Peyer's patch (tissue), 4 donors: ENCODE measurements at regions not wholly inside any gene's neighbourhood (a gene's known extent, or its start where the extent isn't known, plus 50 kb on each side); places are given as distances from the start of the nearest gene placed in this dataset.
"Not testable (repeated sequence)": the region's sequence is repeated elsewhere in the genome, so short reads cannot be mapped to it uniquely, and the experiment has no call there.

Source experiments
- DNase-seq, 3 donors: peaks; one replicate each; pipeline ENCODE4 v3.0.0-alpha.2; 2017 to 2019
- H3K27ac ChIP-seq, 4 donors: fragments of 200-600 bp; sonication (generic); one replicate each; pipeline ENCODE4 v1.5.1; 2016 to 2019
- H3K27me3 ChIP-seq, 2 donors: fragments of 200-600 bp; sonication (generic); one replicate each; pipeline ENCODE4 v1.5.1; 2019
- H3K36me3 ChIP-seq, 3 donors: fragments of 200-600 bp; sonication (generic); one replicate each; pipeline ENCODE4 v1.5.1; 2016 to 2019
- H3K4me1 ChIP-seq, 4 donors: fragments of 200-600 bp; sonication (generic); one replicate each; pipeline ENCODE4 v1.5.1; 2016 to 2019
- H3K4me3 ChIP-seq, 4 donors: fragments of 200-600 bp; sonication (generic); 1 replicate in 3 of 4; 2 replicates in 1 of 4; pipeline ENCODE4 v1.5.1; 2016 to 2019; ENCODE audit warnings: mild to moderate bottlenecking in 1 of 4
- H3K9me3 ChIP-seq, 4 donors: fragments of 200-600 bp; sonication (generic); one replicate each; pipeline ENCODE4 v1.5.1; 2016 to 2019; ENCODE audit warnings: mild to moderate bottlenecking in 1 of 4
- POLR2A ChIP-seq, 2 donors: fragments of 450-650 bp; IDR thresholded peaks; one replicate each; pipeline ENCODE4 v1.5.1; 2017; ENCODE audit warnings: antibody characterized with exemption in 2 of 2, mild to moderate bottlenecking in 2 of 2, moderate library complexity in 2 of 2
- TF ChIP-seq, protein P1 (sequence below), 6 experiments: fragments of 450-650 bp in 4 of 6; fragments of 200-600 bp in 2 of 6; sonication (generic) in 1 of 6; IDR thresholded peaks; one replicate each; pipeline ENCODE4 v1.5.1; 2017 to 2019; ENCODE audit warnings: antibody characterized with exemption in 6 of 6, mild to moderate bottlenecking in 3 of 6, moderate library complexity in 1 of 6

DNA sequence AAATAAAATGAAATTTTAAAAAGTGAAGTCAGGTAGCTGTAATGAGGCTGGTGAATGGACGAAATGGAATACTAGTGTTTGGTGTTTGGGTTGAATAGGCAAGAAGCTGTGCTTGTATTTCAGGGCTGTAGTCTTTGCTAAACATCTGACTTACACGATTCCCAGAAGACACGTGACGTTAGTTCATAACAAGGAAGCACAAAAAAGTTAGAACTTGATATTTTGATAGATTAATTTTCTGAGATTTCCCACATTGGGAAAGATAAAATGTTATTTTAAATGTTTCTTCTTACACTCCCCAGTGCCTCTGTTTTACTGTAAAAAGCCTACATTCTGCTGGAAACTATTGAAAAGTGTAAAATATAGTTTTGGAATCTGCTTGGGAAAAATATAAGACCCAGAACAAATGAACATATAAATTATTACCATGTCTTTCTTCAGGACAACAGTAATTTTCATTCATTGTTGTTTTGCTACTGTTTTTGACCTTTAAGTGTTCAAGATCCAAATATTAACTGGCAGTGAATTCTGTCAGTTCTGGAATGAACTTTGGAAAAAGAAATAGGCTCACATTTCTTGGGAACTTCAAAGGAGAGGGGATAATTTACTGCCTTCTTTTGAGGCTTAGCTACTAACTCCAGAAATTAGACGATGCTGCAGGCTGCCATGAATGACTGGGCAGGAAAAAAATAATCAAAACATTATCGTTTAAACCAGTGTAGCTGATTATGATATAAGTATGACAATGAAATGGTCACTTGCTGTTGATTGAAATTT is 241.3 kb downstream of the SLITRK6 start:
- Histone ChIP-seq H3K27me3 (no peaks in the 10 kb centered on the region), H3K27ac (no peak overlapping the region), H3K9me3 (no peaks in the 10 kb centered on the region), H3K4me1 (no peaks in the 10 kb centered on the region), H3K36me3 (no peaks in the 10 kb centered on the region), H3K4me3 (no peak overlapping the region)
- DNase-seq, result no peak
- TF ChIP-seq POLR2A (IDR thresholded peaks at IDR 0.05), result no peak
- TF ChIP-seq, protein P1, sequence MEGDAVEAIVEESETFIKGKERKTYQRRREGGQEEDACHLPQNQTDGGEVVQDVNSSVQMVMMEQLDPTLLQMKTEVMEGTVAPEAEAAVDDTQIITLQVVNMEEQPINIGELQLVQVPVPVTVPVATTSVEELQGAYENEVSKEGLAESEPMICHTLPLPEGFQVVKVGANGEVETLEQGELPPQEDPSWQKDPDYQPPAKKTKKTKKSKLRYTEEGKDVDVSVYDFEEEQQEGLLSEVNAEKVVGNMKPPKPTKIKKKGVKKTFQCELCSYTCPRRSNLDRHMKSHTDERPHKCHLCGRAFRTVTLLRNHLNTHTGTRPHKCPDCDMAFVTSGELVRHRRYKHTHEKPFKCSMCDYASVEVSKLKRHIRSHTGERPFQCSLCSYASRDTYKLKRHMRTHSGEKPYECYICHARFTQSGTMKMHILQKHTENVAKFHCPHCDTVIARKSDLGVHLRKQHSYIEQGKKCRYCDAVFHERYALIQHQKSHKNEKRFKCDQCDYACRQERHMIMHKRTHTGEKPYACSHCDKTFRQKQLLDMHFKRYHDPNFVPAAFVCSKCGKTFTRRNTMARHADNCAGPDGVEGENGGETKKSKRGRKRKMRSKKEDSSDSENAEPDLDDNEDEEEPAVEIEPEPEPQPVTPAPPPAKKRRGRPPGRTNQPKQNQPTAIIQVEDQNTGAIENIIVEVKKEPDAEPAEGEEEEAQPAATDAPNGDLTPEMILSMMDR (IDR thresholded peaks at IDR 0.05), result no peak

DNA sequence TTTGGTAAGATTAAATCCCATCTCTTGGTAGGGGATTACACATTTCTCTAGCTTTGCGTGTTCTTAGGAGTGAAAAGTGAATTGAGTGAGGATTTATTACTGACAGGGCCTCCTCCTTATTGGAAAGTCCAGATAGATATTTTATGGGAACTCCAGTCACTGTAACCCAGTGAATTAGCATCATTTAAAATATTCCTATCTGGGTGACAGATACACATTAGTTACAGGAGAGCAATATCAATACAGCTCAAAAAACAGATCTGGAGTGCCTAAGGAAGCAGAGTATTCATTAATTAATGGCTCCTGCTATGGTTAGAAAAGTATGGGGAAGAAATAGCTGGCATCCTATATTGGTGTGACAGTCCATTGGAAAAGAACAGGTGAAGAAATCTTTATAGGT is 248.2 kb downstream of the SLITRK6 start:
- no peaks in the 10 kb centered on the region for H3K36me3 ChIP-seq
- no peaks in the 10 kb centered on the region for H3K4me1 ChIP-seq
- no peak for DNase-seq
- H3K27me3 ChIP-seq, result no peaks in the 10 kb centered on the region
- no peak overlapping the region for H3K4me3 ChIP-seq
- TF ChIP-seq, protein P1 (IDR thresholded peaks at IDR 0.05), result no peak
- TF ChIP-seq POLR2A (IDR thresholded peaks at IDR 0.05), result no peak
- peaks cover 0 to 3% (median 0%) of the 10 kb centered on the region in 4 donors for H3K9me3 ChIP-seq
- no peak overlapping the region for H3K27ac ChIP-seq

DNA sequence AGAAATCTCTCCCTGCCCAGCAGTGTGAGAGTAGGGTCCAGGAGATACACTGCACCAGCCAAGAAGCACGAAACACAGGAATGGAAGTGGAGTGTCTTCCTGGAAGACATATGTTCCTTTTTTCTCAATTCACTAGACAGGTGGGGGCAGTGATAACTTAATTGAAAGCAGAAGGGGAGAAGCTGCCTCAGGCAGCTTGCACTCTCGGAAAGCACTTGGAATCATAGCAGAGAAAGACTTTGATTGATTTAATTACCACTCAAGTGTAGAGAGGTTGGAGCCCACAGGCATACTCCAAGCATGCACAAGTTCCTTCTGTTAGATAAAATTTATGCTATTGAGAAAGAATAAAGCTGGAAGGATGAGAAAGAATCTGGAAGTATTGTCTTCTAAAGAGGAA is 249.4 kb downstream of the SLITRK6 start:
- Histone ChIP-seq H3K4me1 (no peaks in the 10 kb centered on the region), H3K36me3 (no peaks in the 10 kb centered on the region), H3K9me3 (peaks cover 0 to 3% (median 0%) of the 10 kb centered on the region in 4 donors), H3K27ac (no peak overlapping the region), H3K27me3 (no peaks in the 10 kb centered on the region), H3K4me3 (no peak overlapping the region)
- TF ChIP-seq, protein P1 (IDR thresholded peaks at IDR 0.05), result no peak
- TF ChIP-seq POLR2A (IDR thresholded peaks at IDR 0.05), result no peak
- DNase-seq, result no peak

DNA sequence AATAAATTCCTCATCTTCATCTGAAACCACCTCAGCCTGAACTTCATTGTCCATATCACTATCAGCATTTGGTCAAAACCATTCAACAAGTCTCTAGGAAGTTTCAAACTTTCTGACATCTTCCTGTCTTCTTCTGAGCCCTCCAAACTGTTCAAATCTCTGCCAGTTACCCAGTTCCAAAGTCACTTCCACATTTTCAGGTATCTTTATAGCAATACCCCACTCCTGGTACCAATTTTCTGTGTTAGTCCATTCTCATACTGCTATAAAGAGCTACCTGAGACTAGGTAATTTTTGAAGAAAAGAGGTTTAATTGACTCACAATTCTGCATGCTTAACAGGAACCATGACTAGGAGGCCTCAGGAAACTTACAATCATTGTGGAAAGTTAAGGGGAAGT is 250.4 kb downstream of the SLITRK6 start:
- not testable (repeated sequence) for H3K4me1 ChIP-seq, DNase-seq

DNA sequence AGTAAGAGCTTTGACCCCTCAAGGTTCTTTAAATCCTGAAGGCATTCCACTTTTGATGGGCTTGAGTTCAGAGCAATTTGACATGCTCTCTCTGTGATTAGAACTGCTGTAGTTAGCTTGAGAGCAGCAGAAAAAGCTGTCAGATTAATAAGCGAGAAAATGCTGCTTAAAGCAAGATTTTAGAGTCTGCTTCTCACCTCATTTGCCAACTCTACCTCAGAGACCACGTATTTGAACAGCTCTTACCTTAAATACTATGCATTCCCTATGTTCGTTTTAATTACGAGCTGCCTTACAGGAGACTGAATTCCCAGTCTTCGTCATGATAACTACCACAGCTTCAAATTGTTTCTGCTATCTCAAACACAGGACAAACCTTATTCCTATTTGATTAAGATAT is 253.4 kb downstream of the SLITRK6 start:
- no peak for DNase-seq
- no peak overlapping the region for H3K27ac ChIP-seq

More for the DNA sequence above, 250.4 kb downstream of the SLITRK6 start:
- not testable (repeated sequence) for H3K4me3 ChIP-seq, H3K27me3 ChIP-seq, H3K36me3 ChIP-seq, H3K9me3 ChIP-seq, H3K27ac ChIP-seq

DNA sequence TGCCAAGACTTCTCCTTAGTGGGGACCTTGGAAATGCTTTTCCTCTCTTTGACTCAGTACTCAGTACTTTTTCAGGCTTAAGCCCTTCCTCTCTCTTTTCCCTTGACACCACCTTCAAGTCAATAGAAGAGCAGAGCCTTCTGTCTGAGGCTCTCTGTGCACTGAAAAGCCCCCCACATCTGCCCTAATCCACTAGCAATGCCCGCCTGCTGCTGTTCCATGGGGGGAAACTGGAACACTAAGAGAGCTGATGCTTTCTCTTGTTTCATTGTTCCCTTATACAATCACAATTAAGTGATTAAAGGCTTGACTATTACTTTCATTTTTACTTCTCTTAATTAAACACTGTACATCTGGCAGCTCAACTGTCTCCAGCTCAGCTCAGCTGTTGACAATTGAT is 254.5 kb downstream of the SLITRK6 start:
- Histone ChIP-seq H3K4me1 (no peaks in the 10 kb centered on the region), H3K27ac (no peak overlapping the region), H3K36me3 (no peaks in the 10 kb centered on the region), H3K27me3 (no peaks in the 10 kb centered on the region), H3K9me3 (peaks cover 0 to 3% (median 0%) of the 10 kb centered on the region in 4 donors), H3K4me3 (no peak overlapping the region)
- DNase-seq, result no peak
- TF ChIP-seq, protein P1 (IDR thresholded peaks at IDR 0.05), result no peak
- no peak for TF ChIP-seq POLR2A (IDR thresholded peaks at IDR 0.05)

More for the DNA sequence above, 253.4 kb downstream of the SLITRK6 start:
- Histone ChIP-seq H3K36me3 (no peaks in the 10 kb centered on the region), H3K27me3 (no peaks in the 10 kb centered on the region), H3K4me3 (no peak overlapping the region), H3K4me1 (no peaks in the 10 kb centered on the region), H3K9me3 (peaks cover 0 to 3% (median 0%) of the 10 kb centered on the region in 4 donors)
- TF ChIP-seq, protein P1 (IDR thresholded peaks at IDR 0.05), result no peak
- no peak for TF ChIP-seq POLR2A (IDR thresholded peaks at IDR 0.05)
